ENCODE measurements at regions not wholly inside any gene's neighbourhood (a gene's known extent, or its start where the extent isn't known, plus 50 kb on each side); places are given as distances from the start of the nearest gene placed in this dataset.
"Not testable (repeated sequence)": the region's sequence is repeated elsewhere in the genome, so short reads cannot be mapped to it uniquely, and the experiment has no call there.

DNA sequence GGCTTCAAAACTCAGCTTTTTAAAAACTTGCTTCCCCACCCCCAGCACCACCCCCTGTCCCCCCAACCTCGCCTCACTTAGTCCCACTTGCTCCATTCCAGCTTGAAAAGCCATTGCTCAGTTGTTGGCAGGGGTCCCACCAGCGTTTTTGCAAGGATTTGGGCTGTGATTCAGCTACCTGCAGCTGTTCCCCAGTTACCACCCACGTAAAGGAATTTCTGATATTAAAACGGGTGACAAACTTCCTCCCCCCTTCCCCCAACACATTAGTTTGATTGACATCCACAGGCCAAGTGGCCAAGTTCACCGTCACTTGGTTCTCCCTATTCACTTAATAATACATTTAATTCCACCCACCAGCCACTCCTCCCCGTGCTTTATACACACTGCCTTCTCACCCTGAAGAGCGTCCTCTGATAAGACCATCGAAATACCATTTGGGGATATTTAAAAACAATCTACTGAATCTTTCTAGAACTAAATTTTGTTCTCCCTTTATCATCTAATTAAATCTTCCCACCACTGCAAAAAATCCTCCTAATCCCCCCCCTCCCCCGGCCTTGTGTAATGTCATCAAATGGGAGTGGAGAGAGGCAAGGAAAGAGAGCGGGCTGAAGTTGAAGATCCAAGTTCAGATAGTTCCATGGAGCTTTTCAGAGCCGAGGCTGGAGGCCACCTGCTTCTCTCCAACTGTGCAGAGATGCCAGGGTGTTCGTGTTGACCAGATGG, 55.1 kb downstream of the SOX9 start:
- no peak for DNase-seq (ENCODE audit: low spot score)

DNA sequence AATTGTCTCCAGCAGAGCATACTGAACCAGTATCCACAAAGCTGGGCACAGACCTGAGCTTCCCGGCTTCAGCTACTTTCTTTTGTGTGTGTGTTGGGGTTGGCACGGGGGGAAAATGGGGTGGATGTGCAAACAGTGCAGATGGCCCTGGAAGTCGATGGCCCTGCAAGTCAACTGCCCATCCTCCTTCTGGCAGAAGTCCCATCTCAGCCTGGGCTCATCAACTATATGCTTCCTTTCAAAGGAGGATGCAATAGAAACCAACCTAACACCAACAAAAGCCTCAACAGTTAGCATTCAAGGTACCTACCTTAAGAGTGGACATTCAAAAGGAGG, 55.7 kb downstream of the SOX9 start:
- DNase-seq (ENCODE audit: low spot score) = no peak

DNA sequence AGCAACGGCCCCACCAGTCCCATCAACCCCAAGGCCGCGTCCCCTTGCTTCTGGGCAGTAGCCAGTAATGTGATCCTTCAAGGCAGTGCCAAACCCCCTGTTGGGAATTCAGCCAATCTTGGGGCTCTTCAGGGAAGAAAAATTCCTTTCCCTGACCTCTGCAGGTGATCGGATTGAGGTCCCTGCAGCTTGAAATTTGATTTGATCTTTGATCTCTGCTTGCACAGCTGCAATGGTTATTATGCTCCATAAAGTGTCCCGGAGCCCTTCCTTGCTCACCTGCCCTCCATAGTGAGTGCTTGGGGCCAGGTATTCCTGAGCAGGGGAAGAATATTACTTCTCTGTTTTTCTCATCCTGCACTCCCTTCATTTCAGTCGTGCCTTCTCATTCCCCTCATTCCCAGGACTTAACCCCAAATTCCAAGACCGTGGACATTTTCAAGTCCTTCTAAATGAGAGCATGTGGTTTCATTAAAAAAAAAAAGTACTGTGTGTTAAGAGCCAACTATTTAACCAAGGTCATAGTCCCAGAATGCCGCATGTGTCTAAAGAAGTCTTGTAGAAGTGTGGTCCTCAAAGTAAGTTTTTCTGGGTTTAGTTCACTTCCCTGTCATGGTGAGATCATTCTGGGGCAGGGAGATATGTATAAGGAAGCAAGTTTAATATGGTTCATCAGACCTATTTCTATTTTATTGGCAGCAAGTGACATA, 56.3 kb downstream of the SOX9 start:
- no peak for DNase-seq (ENCODE audit: low spot score)

DNA sequence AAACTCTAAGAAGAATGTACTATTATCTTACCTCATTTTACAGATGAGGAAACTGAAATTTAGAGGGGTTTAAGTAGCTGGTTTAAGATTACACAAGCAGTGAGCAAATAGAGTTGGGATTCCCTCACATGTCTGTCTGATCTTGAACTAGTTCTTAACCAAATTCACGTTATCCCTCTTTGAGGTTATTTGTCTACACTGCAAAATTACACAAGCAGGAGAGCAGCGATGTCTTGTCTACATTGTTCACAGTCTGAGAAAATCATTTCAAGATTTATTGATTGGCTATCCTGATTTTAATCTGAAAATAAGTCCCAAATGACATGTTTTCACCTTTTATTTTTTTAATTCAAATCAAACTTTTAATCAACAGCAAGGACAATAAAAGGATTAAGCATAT, 56.9 kb downstream of the SOX9 start:
- no peak for DNase-seq (ENCODE audit: low spot score)

DNA sequence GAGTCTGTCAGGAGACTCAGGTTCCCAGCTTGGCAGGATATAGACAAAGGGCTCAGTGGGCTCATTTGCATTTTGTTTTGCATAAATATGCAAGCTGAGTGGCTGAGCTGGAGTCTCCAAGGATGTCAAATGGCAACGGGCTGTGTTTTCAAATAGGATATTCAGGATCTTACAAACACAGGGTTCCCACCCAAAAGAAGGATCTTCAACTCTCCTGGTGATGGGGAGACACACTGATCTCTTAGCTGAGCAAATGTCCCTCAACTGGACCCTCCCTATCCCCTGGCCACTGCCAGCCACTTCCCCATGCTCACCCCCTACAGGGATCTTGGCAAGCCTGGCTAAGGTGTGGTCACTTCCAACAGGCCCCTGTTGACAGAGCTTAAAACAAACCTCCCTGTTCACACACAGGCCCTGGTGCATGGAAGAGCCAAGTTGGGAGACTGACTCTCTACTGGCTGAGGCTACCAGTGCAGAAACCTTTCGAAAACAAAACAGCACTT, 61.6 kb downstream of the SOX9 start:
- DNase-seq (ENCODE audit: low spot score) = no peak

DNA sequence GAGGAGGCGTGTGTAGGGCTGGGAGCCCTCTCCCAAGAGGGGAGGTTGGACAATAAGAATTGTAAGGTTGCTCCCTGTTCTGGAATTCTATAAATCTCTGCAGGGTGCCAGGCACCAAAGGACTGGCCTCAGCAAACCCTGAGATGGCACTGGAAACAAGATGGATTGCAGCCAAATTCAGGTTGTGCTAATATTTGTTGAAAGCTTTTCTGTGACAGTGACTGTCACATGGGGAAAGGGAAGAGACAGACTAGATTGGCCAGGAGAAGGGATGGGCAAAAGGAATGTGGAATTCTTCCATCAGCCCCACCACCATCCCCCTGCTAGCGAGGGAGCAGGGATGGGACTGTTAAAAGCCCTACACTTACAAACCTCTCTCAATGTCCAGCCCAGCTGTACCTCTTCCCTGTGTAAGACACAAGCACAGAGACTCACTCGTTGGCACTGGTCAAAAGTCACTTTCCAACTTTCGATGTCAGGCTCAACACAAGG, 62.4 kb downstream of the SOX9 start:
- no peak for DNase-seq (ENCODE audit: low spot score)

DNA sequence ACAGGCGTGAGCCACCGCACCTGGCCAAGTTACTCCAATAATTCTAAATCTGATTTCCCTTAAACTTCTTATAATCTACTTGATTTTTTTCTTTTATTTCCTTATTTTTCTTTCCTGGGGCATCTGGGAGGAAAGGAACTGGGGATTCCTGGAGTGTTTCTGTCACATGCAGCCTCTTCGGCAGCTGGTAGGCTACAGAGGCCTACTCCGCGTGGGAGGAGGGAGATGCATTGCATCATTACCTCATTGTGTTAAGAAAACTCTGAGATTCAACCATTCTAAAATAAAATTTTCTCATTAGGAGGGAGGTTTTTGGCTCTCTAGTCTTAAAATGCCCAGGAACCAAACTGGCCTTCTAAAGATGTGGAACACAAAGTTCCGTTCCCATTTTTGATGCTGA, 64.0 kb downstream of the SOX9 start:
- no peak for DNase-seq (ENCODE audit: low spot score)

DNA sequence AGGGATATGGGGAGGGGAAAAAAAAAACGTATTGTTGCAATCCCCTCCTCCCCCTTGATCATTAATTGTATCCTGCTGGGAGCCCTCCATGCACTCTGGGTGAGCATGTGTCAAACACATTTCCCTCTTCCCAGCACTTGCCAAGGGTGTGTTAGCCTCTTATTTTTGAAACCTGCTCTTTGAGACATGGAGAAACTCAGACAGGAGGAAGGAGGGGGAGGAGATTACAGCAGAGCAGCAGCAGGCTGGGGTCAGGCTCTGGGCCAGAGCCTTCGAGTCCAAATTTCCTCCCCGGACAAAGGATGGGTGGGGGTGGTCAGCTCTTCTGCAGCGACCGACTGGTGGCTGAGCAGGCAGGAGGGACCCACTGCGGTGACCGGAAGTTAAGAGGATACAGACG, 64.7 kb downstream of the SOX9 start:
- no peak for DNase-seq (ENCODE audit: low spot score)

DNA sequence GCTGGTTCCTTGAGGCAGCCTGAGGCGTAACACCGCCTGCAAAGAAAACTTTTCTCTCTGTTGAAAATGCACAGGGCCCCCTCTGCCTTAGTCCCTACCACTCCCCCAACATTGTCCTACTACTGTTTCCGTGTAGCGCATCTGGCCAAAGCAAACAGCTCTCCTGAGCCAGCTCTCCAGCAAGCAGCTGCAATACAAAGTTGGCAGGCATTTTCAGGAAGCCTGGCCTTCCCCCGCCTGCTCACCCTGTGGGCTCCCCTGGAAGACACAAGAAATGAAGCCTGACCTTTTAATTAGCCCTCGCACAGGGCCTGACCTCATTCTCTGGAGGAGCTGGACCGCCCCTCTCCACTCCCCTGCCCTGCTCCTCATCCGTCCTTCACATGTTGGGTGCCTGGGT, 66.7 kb downstream of the SOX9 start:
- peak; percentile 47 for DNase-seq (ENCODE audit: low spot score)

DNA sequence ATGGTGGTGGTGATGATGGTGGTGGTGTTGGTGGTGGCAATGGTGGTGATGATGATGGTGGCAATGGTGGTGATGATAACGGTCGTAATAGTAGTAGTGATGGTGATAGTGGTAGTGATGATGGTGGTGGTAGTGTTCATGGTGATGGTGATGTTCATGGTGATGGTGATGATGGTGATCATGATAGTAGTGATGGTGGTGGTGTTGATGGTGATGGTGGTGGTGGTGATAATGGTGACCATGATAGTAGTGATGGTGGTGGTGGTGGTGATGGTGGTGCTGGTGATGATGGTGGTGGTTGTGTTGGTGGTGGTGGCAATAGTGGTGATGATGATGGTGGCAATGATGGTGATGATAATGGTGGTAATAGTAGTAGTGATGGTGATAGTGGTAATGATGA, 68.0 kb downstream of the SOX9 start:
- DNase-seq (ENCODE audit: low spot score) = no peak

DNA sequence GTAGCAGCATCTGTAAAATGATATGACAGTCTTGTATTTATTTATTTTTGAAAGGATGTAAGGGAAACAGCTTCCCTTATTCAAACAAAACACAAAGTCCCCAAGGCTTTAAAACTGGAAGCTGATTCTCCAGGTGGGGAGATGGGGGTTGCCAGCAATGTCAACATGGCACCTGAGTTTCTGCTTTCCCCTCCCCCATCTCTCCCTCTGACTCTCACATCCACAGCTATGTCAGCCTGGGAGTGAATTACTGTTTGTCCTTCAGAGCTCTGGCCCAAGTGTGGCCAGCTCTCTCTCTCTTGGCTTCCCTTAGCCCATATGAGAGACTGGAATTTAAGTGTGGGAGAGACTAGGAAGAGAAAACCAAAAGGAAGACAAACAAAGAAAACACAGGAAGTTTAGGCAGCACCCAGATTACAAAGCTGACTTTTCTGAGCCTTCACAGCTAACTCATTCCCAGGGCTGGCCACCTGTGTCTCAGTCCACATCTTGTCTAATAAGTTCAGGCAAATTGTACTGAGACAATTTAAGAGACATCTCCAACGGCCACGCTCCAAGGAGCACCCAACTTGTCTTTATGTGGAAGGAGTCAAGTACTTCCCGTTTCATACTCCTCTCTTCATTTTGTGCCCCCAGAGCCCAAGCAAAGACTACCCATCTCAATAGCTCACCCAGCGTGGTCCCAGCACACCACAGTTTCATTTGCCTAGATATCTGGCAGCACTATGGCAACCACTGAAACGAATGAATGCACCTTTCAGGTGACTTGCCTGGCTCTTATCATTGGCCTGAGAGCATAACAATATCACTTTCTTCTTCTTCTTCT, 69.2 kb downstream of the SOX9 start:
- no peak for DNase-seq (ENCODE audit: low spot score)

DNA sequence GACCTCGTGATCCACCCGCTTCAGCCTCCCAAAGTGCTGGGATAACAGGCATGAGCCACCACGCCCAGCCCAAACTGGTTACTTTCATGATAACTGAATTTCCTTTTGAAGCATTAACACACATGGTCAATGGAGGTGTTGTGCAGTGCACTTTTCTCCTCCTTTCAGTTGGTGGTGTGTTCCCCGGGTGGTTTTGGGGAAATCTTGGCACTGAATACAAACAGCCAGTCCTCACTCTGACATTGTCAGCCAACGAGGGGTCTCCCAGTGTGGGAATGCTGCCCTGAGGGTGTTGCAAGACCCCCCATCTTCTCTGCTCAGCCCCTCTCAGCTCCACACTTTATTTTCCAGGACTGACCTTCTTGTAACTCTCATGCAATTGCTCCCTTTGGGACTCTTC, 70.5 kb downstream of the SOX9 start:
- DNase-seq (ENCODE audit: low spot score) = no peak

DNA sequence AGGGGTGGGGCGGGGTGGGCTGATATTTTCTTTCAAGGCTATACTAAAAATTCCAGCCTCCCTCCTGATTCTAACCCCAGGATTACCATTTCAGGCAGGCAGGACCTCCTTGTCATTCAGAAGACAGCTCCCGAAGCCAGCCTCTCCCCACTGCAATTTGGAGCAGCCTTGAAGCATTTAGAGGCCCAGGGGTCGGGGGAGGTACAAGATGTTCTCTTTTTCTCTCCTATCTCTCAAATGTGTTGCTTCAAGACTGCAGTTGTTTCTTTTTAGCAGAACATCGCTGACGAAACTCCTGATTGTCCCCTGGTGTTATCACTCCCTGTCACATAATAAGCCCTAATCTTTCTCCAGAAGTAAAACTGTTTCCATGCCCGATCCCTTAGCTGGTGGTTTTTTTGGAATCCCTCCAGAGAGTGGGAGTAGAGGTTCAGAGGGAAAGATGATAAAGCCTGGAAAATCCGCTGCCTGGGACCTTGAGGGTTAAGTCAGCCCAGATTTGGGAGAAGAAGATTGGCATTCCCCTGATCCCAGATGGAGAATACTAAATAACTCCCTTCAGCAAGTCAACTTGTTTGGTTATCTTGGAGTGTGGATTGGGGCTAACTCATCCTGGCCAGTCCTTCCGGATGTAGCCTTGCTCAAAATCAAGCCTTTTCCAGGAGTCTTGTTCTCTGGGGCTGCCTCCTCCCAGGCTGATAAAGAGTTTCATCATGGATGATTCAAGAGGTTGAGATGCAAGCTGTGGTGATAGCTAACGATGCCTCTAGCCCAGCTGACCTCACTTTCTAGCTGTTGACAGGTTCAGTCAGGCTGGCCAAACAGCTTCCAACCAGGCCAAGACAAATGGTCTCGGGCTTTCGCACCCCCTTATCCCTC, 71.3 kb downstream of the SOX9 start:
- no peak for DNase-seq (ENCODE audit: low spot score)

DNA sequence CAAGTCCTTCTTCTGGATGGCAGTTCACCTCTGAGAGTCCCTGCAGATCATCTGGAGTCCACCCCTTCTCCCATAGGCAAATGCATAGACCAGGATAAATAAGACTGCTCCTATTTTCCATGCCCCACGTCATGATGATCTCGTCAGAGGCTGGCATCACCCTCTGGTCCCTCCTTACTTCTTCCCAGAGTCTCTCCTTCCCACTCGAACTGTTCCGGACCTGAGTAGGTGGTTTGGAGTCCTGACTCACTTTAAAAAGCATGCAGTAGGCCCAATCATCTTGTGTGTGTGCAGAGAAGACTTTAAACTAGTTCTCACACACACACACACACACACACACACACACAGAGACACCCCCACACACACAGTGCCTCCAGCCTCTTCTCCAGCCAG, 72.0 kb downstream of the SOX9 start:
- no peak for DNase-seq (ENCODE audit: low spot score)

DNA sequence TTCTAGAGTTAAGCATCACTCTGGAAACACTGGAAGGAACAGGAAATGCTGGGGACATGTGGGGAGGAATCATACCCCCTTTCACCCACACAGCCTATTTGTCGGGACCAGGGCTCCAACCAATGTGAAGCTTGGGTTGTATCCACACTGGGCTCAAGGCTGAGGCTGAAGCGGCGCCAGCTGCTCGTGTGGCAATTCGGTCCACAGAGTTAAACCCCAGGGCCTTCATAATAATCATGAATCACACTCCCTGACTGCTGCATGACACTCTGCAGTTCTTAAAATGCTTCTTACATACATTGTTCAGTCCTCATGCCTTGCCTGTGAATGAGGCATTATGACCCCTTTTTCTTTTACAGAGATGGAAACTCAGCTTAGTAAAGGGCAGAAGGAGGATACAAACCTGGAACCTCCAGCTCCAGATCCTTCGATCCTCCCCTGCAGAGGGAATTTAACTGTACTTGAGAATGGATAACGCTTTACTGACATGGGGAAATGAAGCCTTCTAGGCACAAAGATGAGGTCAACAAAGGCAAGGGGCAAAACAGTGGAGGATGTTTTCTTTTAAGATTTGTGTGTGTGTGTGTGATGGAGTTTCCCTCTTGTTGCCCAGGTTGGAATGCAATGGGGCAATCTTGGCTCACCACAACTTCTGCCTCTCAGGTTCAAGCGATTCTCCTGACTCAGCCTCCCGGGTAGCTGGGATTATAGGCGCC, 72.7 kb downstream of the SOX9 start:
- DNase-seq (ENCODE audit: low spot score) = no peak

DNA sequence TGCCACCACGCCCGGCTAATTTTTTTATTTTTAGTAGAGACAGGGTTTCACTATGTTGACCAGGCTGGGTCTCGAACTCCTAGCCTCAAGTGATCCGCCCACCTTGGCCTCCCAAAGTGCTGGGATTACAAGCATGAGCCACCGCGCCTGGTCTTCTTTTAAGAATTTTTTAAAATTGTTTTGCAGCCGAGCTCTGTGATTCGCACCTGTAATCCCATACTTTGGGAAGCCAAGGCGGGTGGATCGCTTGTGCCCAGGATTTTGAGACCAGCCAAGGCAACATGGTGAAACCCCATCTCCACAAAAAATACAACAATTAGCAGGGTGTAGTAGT, 73.3 kb downstream of the SOX9 start:
- DNase-seq (ENCODE audit: low spot score) = not testable (repeated sequence)

DNA sequence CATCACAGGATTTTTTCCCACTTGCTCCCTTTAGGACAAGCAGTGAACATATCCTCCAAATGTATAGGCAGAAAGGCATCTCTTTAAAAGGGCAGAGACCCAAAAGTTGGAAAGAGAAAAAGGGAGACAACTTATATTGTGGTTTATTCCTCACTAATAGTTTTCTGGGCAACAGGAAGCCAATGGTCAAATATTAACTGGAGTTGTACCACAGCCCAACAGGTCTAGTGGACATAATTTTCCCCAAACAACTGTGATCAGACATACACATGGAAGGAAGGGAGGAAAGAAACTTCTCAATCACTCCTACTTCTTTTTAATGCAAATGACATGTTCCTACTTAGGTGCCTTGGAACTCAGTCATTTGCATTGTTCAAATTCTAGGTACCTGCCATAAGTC, 78.4 kb downstream of the SOX9 start:
- DNase-seq (ENCODE audit: low spot score) = no peak

DNA sequence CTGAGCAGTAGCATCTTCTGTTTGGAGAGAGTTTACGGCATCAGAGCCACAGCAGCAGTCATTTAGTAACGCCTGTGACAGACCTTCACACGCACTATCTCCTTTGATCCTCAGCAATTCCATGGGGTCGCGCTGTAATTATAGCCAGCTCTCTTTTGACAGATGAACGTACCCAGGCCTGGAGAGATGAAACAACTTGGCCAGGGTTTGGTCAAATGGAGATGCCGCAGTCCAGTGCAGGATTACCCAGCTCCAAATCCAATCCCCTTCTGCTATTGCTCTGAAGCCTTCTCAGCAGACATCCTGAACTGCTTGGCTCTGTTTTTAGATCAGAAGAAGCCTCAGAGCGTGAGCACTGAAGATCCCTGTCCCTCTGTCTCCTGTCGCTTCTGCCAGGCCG, 83.9 kb downstream of the SOX9 start:
- no peak for DNase-seq (ENCODE audit: low spot score)

DNA sequence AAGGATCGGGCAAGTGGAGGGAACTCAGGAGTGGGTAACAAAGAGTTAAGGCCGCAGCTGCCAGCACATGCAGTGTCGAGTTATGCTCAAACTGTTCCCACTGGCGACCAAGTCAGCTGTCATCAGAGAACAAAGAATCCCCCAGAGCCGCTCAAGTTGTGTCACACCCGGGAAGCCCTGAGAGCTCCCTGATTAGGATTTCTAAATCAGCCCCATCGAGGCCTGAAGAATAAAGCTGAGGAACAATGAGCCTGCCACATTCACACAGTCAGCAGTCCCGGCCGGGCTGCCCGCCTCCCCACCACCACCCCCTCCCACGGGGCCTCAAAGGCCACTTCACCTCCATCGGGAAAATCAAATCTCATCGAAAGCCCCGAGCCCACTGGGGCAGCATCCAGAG, 84.5 kb downstream of the SOX9 start:
- no peak for DNase-seq (ENCODE audit: low spot score)

DNA sequence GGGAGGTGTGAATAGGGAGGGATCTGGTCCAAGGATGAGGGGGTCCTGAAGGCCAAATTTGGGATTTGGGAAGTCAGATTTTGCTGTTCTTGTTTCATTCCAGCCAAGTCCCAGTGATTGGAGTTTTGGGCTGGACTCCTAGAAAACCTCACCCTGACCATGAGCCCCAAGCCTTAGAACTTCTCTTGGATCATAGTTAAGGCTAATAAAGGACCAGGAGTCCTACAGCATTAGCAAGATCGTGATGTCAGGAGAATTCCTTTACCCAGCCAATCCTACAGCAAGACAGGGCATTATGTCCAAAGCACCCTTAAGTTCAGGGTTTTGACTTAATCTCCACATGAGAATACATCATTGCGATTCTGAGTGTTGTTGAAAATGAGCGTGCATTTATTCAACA, 85.0 kb downstream of the SOX9 start:
- DNase-seq (ENCODE audit: low spot score) = no peak

DNA sequence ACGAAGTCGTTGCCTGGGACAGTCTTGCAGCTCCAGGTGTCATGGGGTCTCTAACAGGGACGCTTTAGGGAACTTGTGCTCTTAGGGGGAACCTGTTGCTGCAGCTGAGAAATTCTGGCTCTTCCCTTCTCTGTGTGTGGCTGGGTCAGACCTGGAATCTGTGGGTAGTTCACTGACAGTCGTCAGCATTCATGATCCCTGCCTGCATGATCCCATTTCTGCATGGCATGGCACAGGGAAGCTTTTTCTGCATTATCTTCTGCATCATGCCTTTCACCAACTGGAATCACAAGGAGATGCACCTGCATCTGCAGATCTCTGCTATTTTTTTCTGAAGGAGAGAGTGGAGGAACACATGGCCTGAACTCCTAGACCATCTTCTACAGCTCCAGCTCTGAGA, 85.6 kb downstream of the SOX9 start:
- no peak for DNase-seq (ENCODE audit: low spot score)
